ENCODE measurements at regions not wholly inside any gene's neighbourhood (a gene's known extent, or its start where the extent isn't known, plus 50 kb on each side); places are given as distances from the start of the nearest gene placed in this dataset.
"Not testable (repeated sequence)": the region's sequence is repeated elsewhere in the genome, so short reads cannot be mapped to it uniquely, and the experiment has no call there.

GRCh38 chr3:87135412-87135811 is 91.7 kb upstream of the CHMP2B start:
- POLR2A ChIA-PET: no interaction called here
- Mint-ChIP-seq H3K9me3 (peaks cover under 1 to 11% (median 9%) of the 10 kb centered on the region in 9 donors), H3K4me3 (no peak overlapping the region), H3K4me1 (no peaks in the 10 kb centered on the region), H3K27ac (no peak overlapping the region), H3K27me3 (peaks cover 0 to 4% (median 1%) of the 10 kb centered on the region in 5 donors), H3K36me3 (peaks cover 0 to 8% (median 0%) of the 10 kb centered on the region in 3 donors)
- DNase-seq (no peak), ATAC-seq (no peak)

GRCh38 chr3:87132801-87133200 is 94.3 kb upstream of the CHMP2B start:
- H3K36me3 Mint-ChIP-seq: no peaks in the 10 kb centered on the region
- POLR2A ChIA-PET: no interaction called here
- DNase-seq (no peak), ATAC-seq (no peak)
- peaks cover 0 to 3% (median 0%) of the 10 kb centered on the region in 9 donors for H3K9me3 Mint-ChIP-seq
- H3K4me1 Mint-ChIP-seq: no peaks in the 10 kb centered on the region
- H3K27ac Mint-ChIP-seq: no peak overlapping the region
- H3K4me3 Mint-ChIP-seq: no peak overlapping the region
- peaks cover 0 to 2% (median 0%) of the 10 kb centered on the region in 5 donors for H3K27me3 Mint-ChIP-seq

- no peak overlapping the region for H3K27ac Mint-ChIP-seq
- DNase-seq (no peak), ATAC-seq (no peak)
- H3K36me3 Mint-ChIP-seq: no peaks in the 10 kb centered on the region
- no peaks in the 10 kb centered on the region for H3K4me1 Mint-ChIP-seq
- H3K9me3 Mint-ChIP-seq: peaks cover 0 to 4% (median 0%) of the 10 kb centered on the region in 9 donors
- POLR2A ChIA-PET: no interaction called here
- H3K27me3 Mint-ChIP-seq: peaks cover 0 to 2% (median 0%) of the 10 kb centered on the region in 5 donors
- H3K4me3 Mint-ChIP-seq: no peak overlapping the region
Observed at GRCh38 chr3:87128006-87128405, 99.1 kb upstream of the CHMP2B start.

- ATAC-seq: no peak
- Mint-ChIP-seq H3K4me3 (no peak overlapping the region), H3K27ac (peak overlapping the region in 1 of 10 donors; percentile 58), H3K4me1 (no peaks in the 10 kb centered on the region), H3K9me3 (peaks cover 0 to 4% (median 0%) of the 10 kb centered on the region in 9 donors), H3K27me3 (peaks cover 0 to 2% (median 0%) of the 10 kb centered on the region in 5 donors), H3K36me3 (no peaks in the 10 kb centered on the region)
- no peak for DNase-seq
- POLR2A ChIA-PET: no interaction called here
Observed at GRCh38 chr3:87127281-87127680, 99.8 kb upstream of the CHMP2B start.

GRCh38 chr3:87126321-87126720 is 100.8 kb upstream of the CHMP2B start:
- H3K4me3 Mint-ChIP-seq: no peak overlapping the region
- DNase-seq (no peak), ATAC-seq (no peak)
- POLR2A ChIA-PET: no interaction called here
- peaks cover 0 to 4% (median 0%) of the 10 kb centered on the region in 9 donors for H3K9me3 Mint-ChIP-seq
- no peaks in the 10 kb centered on the region for H3K4me1 Mint-ChIP-seq
- peaks cover 0 to 2% (median 0%) of the 10 kb centered on the region in 5 donors for H3K27me3 Mint-ChIP-seq
- no peaks in the 10 kb centered on the region for H3K36me3 Mint-ChIP-seq
- no peak overlapping the region for H3K27ac Mint-ChIP-seq

GRCh38 chr3:87125116-87125515 is 102.0 kb upstream of the CHMP2B start:
- POLR2A ChIA-PET: no interaction called here
- H3K27me3 Mint-ChIP-seq: peaks cover 0 to 2% (median 0%) of the 10 kb centered on the region in 5 donors
- H3K4me3 Mint-ChIP-seq: no peak overlapping the region
- ATAC-seq (no peak), DNase-seq (no peak)
- H3K36me3 Mint-ChIP-seq: no peaks in the 10 kb centered on the region
- H3K9me3 Mint-ChIP-seq: peaks cover 0 to 4% (median 0%) of the 10 kb centered on the region in 9 donors
- H3K27ac Mint-ChIP-seq: no peak overlapping the region
- no peaks in the 10 kb centered on the region for H3K4me1 Mint-ChIP-seq

GRCh38 chr3:87122766-87123165 is 104.3 kb upstream of the CHMP2B start:
- H3K9me3 Mint-ChIP-seq: peaks cover 0 to 4% (median 0%) of the 10 kb centered on the region in 9 donors
- DNase-seq (no peak), ATAC-seq (no peak)
- no peaks in the 10 kb centered on the region for H3K4me1 Mint-ChIP-seq
- no peak overlapping the region for H3K27ac Mint-ChIP-seq
- POLR2A ChIA-PET: no interaction called here
- H3K4me3 Mint-ChIP-seq: no peak overlapping the region
- H3K36me3 Mint-ChIP-seq: no peaks in the 10 kb centered on the region
- peaks cover 0 to 2% (median 0%) of the 10 kb centered on the region in 5 donors for H3K27me3 Mint-ChIP-seq

- Mint-ChIP-seq H3K4me3 (no peak overlapping the region), H3K36me3 (no peaks in the 10 kb centered on the region), H3K27ac (no peak overlapping the region), H3K4me1 (no peaks in the 10 kb centered on the region), H3K27me3 (peaks cover 0 to 6% (median 0%) of the 10 kb centered on the region in 5 donors), H3K9me3 (peaks cover 0 to 2% (median 0%) of the 10 kb centered on the region in 9 donors)
- no peak for ATAC-seq
- no peak for DNase-seq
- POLR2A ChIA-PET: no interaction called here
Observed at GRCh38 chr3:87121856-87122255, 105.3 kb upstream of the CHMP2B start.

GRCh38 chr3:87120881-87121280 is 106.2 kb upstream of the CHMP2B start:
- Mint-ChIP-seq H3K9me3 (peaks cover 0 to 2% (median 0%) of the 10 kb centered on the region in 9 donors), H3K4me3 (no peak overlapping the region), H3K27ac (no peak overlapping the region), H3K36me3 (no peaks in the 10 kb centered on the region), H3K4me1 (no peaks in the 10 kb centered on the region), H3K27me3 (peaks cover 0 to 6% (median 0%) of the 10 kb centered on the region in 5 donors)
- POLR2A ChIA-PET: no interaction called here
- no peak for DNase-seq
- ATAC-seq: no peak

GRCh38 chr3:87120236-87120635 is 106.9 kb upstream of the CHMP2B start:
- POLR2A ChIA-PET: no interaction called here
- DNase-seq (no peak), ATAC-seq (no peak)
- no peak overlapping the region for H3K4me3 Mint-ChIP-seq
- peaks cover 0 to 2% (median 0%) of the 10 kb centered on the region in 9 donors for H3K9me3 Mint-ChIP-seq
- no peaks in the 10 kb centered on the region for H3K4me1 Mint-ChIP-seq
- H3K36me3 Mint-ChIP-seq: no peaks in the 10 kb centered on the region
- H3K27ac Mint-ChIP-seq: no peak overlapping the region
- H3K27me3 Mint-ChIP-seq: peaks cover 0 to 6% (median 0%) of the 10 kb centered on the region in 5 donors

- Mint-ChIP-seq H3K4me3 (no peak overlapping the region), H3K9me3 (peaks cover 0 to 16% (median 6%) of the 10 kb centered on the region in 9 donors), H3K36me3 (no peaks in the 10 kb centered on the region), H3K27me3 (no peaks in the 10 kb centered on the region), H3K27ac (no peak overlapping the region), H3K4me1 (no peaks in the 10 kb centered on the region)
- POLR2A ChIA-PET: no interaction called here
- ATAC-seq (no peak), DNase-seq (no peak)
Observed at GRCh38 chr3:87109465-87109864, 117.6 kb upstream of the CHMP2B start.

GRCh38 chr3:87101861-87102625 is 111.1 kb upstream of the VGLL3 start:
- ATAC-seq (no peak), DNase-seq (no peak)
- H3K36me3 Mint-ChIP-seq: no peaks in the 10 kb centered on the region
- H3K27me3 Mint-ChIP-seq: peaks cover 0 to 7% (median 0%) of the 10 kb centered on the region in 5 donors
- peaks cover 0 to 8% (median 0%) of the 10 kb centered on the region in 9 donors for H3K9me3 Mint-ChIP-seq
- no peak overlapping the region for H3K4me3 Mint-ChIP-seq
- POLR2A ChIA-PET: no interaction called here
- H3K4me1 Mint-ChIP-seq: no peaks in the 10 kb centered on the region
- H3K27ac Mint-ChIP-seq: no peak overlapping the region

- H3K4me3 Mint-ChIP-seq, ATAC-seq, POLR2A ChIA-PET, H3K27ac Mint-ChIP-seq, H3K36me3 Mint-ChIP-seq, H3K4me1 Mint-ChIP-seq, H3K9me3 Mint-ChIP-seq, DNase-seq: not testable (repeated sequence)
- H3K27me3 Mint-ChIP-seq: peaks cover 0 to 21% (median 2%) of the 10 kb centered on the region in 5 donors
Observed at GRCh38 chr3:87097733-87098132, 106.8 kb upstream of the VGLL3 start.

- DNase-seq: no peak
- POLR2A ChIA-PET: no interaction called here
- H3K36me3 Mint-ChIP-seq: no peaks in the 10 kb centered on the region
- H3K27me3 Mint-ChIP-seq: peaks cover 5 to 22% (median 9%) of the 10 kb centered on the region in 5 donors
- H3K9me3 Mint-ChIP-seq: peaks cover 0 to 10% (median 0%) of the 10 kb centered on the region in 9 donors
- peaks cover 0 to 16% (median 14%) of the 10 kb centered on the region in 4 donors for H3K4me1 Mint-ChIP-seq
- no peak overlapping the region for H3K27ac Mint-ChIP-seq
- no peak for ATAC-seq
- H3K4me3 Mint-ChIP-seq: no peak overlapping the region
Observed at GRCh38 chr3:87090631-87091030, 99.7 kb upstream of the VGLL3 start.

Data from naive thymus-derived CD8-positive, alpha-beta T cell (primary cell).